HG03060 (cell line): ENCODE measurements at regions not wholly inside any gene's neighbourhood (a gene's known extent, or its start where the extent isn't known, plus 50 kb on each side); places are given as distances from the start of the nearest gene placed in this dataset.
"Not testable (repeated sequence)": the region's sequence is repeated elsewhere in the genome, so short reads cannot be mapped to it uniquely, and the experiment has no call there.

ENCODE experiments used
- ATAC-seq: cut with Tn5 transposase; IDR thresholded peaks from one replicate; pipeline ENCODE4 v1.9.1; 2021; ENCODE audit warnings: low read depth, moderate number of reproducible peaks; ENCODE audit not compliant: unreplicated experiment

GRCh38 chrX:6990552-6991193 lies 156.8 kb upstream of the STS start:
- no peak for ATAC-seq

GRCh38 chrX:6989858-6990257 lies 157.7 kb upstream of the STS start:
- no peak for ATAC-seq

GRCh38 chrX:6988694-6989093 lies 158.8 kb upstream of the STS start:
- not testable (repeated sequence) for ATAC-seq

GRCh38 chrX:6986915-6987314 lies 160.6 kb upstream of the STS start:
- ATAC-seq, result no peak

- no peak for ATAC-seq
These were observed 162.0 kb upstream of the STS start for GRCh38 chrX:6985537-6985936.

GRCh38 chrX:6983207-6983955 lies 164.1 kb upstream of the STS start:
- ATAC-seq, result no peak

- ATAC-seq, result no peak
These were observed 165.7 kb upstream of the STS start for GRCh38 chrX:6981718-6982406.

GRCh38 chrX:6980981-6981380 lies 166.5 kb upstream of the STS start:
- ATAC-seq, result no peak

GRCh38 chrX:6968231-6968630 lies 179.3 kb upstream of the STS start:
- no peak for ATAC-seq

- no peak for ATAC-seq
These were observed 181.8 kb upstream of the STS start for GRCh38 chrX:6965729-6966128.

- ATAC-seq, result no peak
These were observed 185.5 kb upstream of the STS start for GRCh38 chrX:6962006-6962355.

GRCh38 chrX:6961286-6962005 lies 186.1 kb upstream of the STS start:
- no peak for ATAC-seq

- ATAC-seq, result no peak
These were observed 188.5 kb upstream of the STS start for GRCh38 chrX:6959006-6959405.

GRCh38 chrX:6954836-6955235 lies 192.7 kb upstream of the STS start:
- ATAC-seq, result no peak

- ATAC-seq, result no peak
These were observed 201.3 kb upstream of the STS start for GRCh38 chrX:6946168-6946567.

- no peak for ATAC-seq
These were observed 206.5 kb upstream of the STS start for GRCh38 chrX:6941041-6941440.

GRCh38 chrX:6932942-6933341 lies 214.6 kb upstream of the STS start:
- not testable (repeated sequence) for ATAC-seq

- no peak for ATAC-seq
These were observed 217.1 kb upstream of the STS start for GRCh38 chrX:6930307-6930849.

GRCh38 chrX:6924443-6925077 lies 223.0 kb upstream of the STS start:
- ATAC-seq, result no peak

- no peak for ATAC-seq
These were observed 229.8 kb upstream of the STS start for GRCh38 chrX:6917666-6918065.
